ENCODE measurements at regions not wholly inside any gene's neighbourhood (a gene's known extent, or its start where the extent isn't known, plus 50 kb on each side); places are given as distances from the start of the nearest gene placed in this dataset.

- DNase-seq = no peak
Measured at GRCh38 chr1:193339401-193339800, 153.0 kb upstream of the B3GALT2 start.

- DNase-seq = no peak
Measured at GRCh38 chr1:193338194-193338593, 151.8 kb upstream of the B3GALT2 start.

DNA sequence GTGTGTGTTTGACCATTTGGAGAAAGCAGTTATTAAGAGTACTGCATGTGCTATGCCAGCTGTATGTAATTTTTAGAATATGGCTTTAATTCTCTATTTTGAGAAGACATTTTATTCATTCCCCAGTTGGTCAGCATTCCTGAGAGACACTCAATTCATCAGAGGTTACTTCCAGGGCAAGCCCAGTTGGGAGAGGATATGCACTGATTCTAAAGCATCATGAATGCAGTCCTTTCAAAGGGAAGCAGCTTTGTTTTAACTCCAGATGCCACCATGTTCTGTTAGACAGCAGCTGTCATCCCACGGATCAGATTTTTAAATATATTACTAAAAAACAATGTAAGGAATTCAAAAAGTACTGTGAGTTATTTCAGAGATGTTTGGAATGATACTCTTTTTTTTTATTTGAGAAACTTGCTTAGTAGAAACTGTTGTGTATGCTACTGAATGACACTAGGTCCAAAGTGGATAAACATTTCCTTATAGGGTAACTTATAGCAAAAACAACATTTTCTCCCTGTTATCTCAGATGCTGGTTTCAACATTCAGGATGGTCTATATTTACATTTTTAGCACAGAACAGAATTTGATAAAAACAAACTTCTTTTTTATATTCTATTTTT lies 149.5 kb upstream of the B3GALT2 start:
- no peak for DNase-seq

DNA sequence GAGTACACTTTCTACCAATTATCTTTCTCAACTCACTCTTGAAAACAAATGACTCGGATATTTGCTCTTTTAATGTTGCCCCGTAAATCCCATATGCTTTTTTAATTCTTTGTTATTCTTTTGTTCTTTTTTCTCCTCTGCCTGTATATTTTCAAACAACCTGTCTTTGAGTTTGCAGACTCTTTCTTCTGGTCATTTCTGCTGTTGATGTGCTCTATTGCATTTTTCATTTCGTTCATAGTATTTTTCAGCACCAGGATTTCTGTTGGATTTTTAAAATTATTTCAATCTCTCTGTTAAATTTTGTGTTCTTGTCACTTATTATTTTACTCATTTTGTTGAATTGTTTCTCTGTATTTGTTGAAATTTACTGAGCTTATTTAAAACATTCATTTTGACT lies 146.8 kb upstream of the B3GALT2 start:
- DNase-seq = no peak

- no peak for DNase-seq
Measured at GRCh38 chr1:193326296-193326695, 139.9 kb upstream of the B3GALT2 start.

GRCh38 chr1:193325771-193326170 lies 139.4 kb upstream of the B3GALT2 start:
- no peak for DNase-seq

DNA sequence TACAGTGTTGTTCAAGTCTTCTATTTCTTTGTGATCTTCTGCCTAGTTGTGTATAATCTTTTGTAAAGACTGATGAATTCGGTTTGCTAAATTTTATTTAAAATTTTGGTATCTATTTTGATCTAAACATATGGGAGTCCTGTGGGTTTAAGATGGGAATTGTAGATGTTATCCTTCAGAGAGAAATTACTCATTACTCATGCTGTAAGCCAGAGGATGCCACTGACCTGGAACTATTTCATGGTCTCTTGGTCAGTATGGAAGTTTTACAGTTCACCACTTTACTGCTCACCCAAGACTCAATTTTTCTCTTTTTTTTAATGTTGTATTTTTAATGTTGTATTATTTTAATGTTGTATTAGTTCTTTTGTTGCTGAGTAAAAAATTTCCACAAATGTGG lies 138.6 kb upstream of the B3GALT2 start:
- DNase-seq = no peak

- no peak for DNase-seq
Measured at GRCh38 chr1:193322211-193322610, 135.8 kb upstream of the B3GALT2 start.

- DNase-seq = no peak
Measured at GRCh38 chr1:193321242-193321840, 134.9 kb upstream of the B3GALT2 start.

- DNase-seq = no peak
Measured at GRCh38 chr1:193320270-193320669, 133.9 kb upstream of the B3GALT2 start.

- DNase-seq = no peak
Measured at GRCh38 chr1:193318347-193318746, 131.9 kb upstream of the B3GALT2 start.

- DNase-seq = no peak
Measured at GRCh38 chr1:193313354-193314140, 127.1 kb upstream of the B3GALT2 start.

GRCh38 chr1:193312432-193312831 lies 126.0 kb upstream of the B3GALT2 start:
- DNase-seq = no peak

DNA sequence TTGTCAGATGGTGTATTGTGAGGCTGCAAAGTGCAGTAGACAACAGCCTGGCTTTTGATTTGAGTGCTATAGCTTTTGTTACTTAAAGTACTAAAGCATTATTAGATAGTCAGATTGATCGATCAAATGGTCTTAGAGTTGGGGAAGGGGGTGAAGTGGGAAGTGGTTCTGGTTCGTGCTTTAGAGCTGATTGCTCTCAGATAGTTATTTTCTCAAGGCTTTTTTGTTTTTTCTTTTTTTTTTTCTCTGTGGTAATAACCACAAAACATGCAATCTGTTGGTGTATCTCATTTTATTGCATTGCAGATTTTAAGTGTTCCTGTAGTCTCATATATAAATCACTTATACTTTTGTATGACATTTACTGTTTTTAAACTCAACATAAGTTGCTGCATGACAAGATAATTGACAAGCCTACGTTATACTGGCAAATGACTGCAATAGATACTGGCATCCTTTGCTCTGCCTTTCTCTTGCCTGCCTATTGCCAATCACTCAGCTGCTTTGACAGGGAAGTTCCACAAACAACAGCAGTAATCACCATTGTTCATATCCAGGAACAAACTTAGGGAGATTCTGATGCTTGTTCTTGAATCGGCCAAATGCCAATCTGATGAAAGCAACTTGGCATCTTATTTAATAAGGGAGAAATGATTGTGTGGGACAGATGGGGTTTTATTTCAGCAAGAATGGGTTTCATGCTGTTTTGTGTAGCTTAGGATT lies 125.0 kb upstream of the B3GALT2 start:
- DNase-seq = no peak

GRCh38 chr1:193310564-193310963 lies 124.2 kb upstream of the B3GALT2 start:
- no peak for DNase-seq

DNA sequence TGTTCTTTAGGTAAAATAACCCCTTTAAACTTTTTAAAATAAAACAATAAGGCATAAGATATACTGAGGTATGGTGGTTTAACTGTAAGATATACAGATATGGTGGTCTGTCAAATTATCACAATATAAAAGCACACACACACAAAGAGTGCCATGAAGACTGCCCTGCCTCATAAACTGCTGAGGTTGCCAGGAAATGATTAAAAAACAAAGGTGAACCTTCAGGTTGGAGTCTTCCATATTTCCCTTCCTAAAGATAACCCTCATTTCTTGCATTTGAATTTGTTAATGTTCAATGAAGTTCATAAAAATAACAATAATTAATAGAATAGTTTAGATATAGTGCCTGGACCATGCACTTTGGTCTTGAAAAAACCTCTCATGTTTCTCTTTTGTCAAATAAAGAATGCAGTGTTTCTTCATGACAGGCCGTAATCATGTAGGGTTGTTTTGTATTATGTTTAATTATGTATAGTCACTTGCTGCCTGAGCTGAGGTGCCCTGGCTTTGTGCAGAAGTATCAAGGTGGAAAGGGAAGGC lies 123.6 kb upstream of the B3GALT2 start:
- DNase-seq = no peak

GRCh38 chr1:193308438-193308837 lies 122.0 kb upstream of the B3GALT2 start:
- DNase-seq = no peak

DNA sequence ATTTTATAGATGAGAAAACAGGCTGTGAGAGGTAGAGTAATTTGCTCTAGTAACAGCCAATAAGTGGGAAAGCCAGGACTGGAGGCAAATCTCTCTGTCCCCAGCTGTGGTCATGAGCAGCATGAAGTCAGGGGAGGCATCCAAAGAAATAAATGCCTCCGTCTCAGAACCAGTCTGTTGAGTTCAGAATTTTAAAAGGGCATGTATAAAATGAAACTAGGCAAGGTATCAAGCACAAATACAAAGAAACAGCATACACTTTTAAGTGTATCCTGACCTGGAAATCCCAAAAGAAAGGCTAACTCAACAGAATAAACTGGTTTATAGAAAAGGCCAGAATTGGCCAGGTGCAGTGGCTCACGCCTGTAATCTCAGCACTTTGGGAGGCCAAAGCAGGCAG lies 120.0 kb upstream of the B3GALT2 start:
- no peak for DNase-seq

Measured in activated naive CD4-positive, alpha-beta T cell treated with Interleukin-2 at 50 U/mL for 16 hours (primary cell).